ENCODE measurements at regions not wholly inside any gene's neighbourhood (a gene's known extent, or its start where the extent isn't known, plus 50 kb on each side); places are given as distances from the start of the nearest gene placed in this dataset.

DNA sequence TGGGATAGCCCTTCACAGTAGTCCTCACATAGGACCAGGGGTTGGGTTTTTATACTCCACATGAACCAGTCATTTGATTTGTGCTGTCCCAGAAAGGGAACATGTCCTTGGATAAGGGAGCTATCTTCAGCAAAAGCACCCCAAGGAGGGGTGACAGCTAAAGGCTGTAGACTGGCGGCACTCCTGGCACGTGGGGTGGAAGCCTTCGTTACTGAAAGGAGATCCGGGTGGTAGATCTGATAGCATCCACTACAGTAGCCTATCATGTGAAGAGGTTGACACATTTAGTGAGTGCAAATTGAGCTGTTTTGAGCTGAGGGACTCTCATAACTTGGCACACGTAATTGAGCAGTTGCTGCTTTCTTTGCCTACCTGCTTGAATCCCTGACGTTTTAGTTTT is 588.8 kb upstream of the GOLIM4 start (continued):
- TF ChIP-seq KLF16 (CRISPR knock-in tag; IDR thresholded peaks at IDR 0.05) (no peak), POLR2AphosphoS2 (IDR thresholded peaks at IDR 0.05; ENCODE audit: low read depth, low read length) (no peak), IKZF1 (IDR thresholded peaks at IDR 0.05) (no peak), ZNF670 (CRISPR knock-in tag; IDR thresholded peaks at IDR 0.05; ENCODE audit: borderline replicate concordance) (no peak), ZNF253 (CRISPR knock-in tag; IDR thresholded peaks at IDR 0.05; ENCODE audit: borderline replicate concordance) (no peak), FOXM1 (CRISPR knock-in tag; IDR thresholded peaks at IDR 0.05) (no peak), KDM2A (CRISPR knock-in tag; IDR thresholded peaks at IDR 0.05; ENCODE audit: borderline replicate concordance, low read depth) (no peak)

DNA sequence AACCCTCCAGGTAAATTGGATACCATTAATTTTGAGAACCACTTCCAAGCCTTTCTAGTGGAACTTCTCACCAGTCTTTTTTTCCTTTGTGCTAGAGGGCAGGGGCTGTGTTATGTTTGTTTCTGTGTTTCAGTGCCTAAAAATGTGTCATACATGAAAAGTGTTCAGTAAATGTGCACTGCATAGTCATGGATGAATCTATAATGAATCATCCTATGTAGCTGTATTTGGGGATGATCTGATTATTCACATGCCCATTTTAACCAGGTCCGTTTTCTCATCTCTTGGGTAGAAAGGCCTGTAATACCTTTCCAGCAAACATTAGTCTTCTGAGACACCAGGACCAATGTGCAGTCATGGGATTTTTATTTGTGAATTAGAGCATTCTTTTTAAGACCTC is 583.0 kb upstream of the GOLIM4 start:
- Histone ChIP-seq H3K27me3 (ENCODE audit: control insufficient read depth in 1 of 2, insufficient read depth in 2 of 2, low read length in 2 of 2) (no peaks in the 10 kb centered on the region), H3K9me3 (ENCODE audit: low read length) (no peaks in the 10 kb centered on the region), H4K20me1 (ENCODE audit: insufficient read depth, low read length) (no peaks in the 10 kb centered on the region), H2AFZ (ENCODE audit: low read length) (no peak overlapping the region), H3K9ac (ENCODE audit: insufficient read depth, low read depth, low read length) (no peak overlapping the region), H3K4me3 (replicated peaks in 1 of 3; ENCODE audit: insufficient read depth in 1 of 3, low read depth in 2 of 3, low read length in 3 of 3) (no peak overlapping the region), H3K4me2 (ENCODE audit: low read depth, low read length) (no peak overlapping the region), H3K79me2 (ENCODE audit: insufficient read depth, low read length) (no peaks in the 10 kb centered on the region), H3K4me1 (ENCODE audit: insufficient read depth, low read length) (no peaks in the 10 kb centered on the region), H3K36me3 (replicated peaks in 1 of 2; ENCODE audit: control insufficient read depth in 1 of 2, insufficient read depth in 2 of 2, low read length in 2 of 2) (no peaks in the 10 kb centered on the region), H3K27ac (ENCODE audit: extremely low read length, insufficient read depth, low read length) (no peak overlapping the region)
- POLR2A ChIA-PET, result no interaction called here
- FAIRE-seq (no peak), DNase-seq (ENCODE audit: low spot score) (no peak), ATAC-seq (no peak)
- no TSS peak for BruUV-seq (replicated peaks)
- TF ChIP-seq, protein P1, sequence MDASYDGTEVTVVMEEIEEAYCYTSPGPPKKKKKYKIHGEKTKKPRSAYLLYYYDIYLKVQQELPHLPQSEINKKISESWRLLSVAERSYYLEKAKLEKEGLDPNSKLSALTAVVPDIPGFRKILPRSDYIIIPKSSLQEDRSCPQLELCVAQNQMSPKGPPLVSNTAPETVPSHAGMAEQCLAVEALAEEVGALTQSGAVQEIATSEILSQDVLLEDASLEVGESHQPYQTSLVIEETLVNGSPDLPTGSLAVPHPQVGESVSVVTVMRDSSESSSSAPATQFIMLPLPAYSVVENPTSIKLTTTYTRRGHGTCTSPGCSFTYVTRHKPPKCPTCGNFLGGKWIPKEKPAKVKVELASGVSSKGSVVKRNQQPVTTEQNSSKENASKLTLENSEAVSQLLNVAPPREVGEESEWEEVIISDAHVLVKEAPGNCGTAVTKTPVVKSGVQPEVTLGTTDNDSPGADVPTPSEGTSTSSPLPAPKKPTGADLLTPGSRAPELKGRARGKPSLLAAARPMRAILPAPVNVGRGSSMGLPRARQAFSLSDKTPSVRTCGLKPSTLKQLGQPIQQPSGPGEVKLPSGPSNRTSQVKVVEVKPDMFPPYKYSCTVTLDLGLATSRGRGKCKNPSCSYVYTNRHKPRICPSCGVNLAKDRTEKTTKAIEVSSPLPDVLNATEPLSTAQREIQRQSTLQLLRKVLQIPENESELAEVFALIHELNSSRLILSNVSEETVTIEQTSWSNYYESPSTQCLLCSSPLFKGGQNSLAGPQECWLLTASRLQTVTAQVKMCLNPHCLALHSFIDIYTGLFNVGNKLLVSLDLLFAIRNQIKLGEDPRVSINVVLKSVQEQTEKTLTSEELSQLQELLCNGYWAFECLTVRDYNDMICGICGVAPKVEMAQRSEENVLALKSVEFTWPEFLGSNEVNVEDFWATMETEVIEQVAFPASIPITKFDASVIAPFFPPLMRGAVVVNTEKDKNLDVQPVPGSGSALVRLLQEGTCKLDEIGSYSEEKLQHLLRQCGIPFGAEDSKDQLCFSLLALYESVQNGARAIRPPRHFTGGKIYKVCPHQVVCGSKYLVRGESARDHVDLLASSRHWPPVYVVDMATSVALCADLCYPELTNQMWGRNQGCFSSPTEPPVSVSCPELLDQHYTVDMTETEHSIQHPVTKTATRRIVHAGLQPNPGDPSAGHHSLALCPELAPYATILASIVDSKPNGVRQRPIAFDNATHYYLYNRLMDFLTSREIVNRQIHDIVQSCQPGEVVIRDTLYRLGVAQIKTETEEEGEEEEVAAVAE (CRISPR knock-in tag; IDR thresholded peaks at IDR 0.05; ENCODE audit: borderline replicate concordance), result no peak
- TF ChIP-seq, protein P2, sequence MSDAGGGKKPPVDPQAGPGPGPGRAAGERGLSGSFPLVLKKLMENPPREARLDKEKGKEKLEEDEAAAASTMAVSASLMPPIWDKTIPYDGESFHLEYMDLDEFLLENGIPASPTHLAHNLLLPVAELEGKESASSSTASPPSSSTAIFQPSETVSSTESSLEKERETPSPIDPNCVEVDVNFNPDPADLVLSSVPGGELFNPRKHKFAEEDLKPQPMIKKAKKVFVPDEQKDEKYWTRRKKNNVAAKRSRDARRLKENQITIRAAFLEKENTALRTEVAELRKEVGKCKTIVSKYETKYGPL (CRISPR knock-in tag; IDR thresholded peaks at IDR 0.05), result no peak
- TF ChIP-seq, protein P3, sequence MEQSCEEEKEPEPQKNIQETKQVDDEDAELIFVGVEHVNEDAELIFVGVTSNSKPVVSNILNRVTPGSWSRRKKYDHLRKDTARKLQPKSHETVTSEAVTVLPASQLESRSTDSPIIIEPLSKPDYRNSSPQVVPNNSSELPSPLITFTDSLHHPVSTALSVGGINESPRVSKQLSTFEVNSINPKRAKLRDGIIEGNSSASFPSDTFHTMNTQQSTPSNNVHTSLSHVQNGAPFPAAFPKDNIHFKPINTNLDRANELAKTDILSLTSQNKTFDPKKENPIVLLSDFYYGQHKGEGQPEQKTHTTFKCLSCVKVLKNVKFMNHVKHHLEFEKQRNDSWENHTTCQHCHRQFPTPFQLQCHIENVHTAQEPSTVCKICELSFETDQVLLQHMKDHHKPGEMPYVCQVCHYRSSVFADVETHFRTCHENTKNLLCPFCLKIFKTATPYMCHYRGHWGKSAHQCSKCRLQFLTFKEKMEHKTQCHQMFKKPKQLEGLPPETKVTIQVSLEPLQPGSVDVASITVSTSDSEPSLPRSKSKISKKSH (CRISPR knock-in tag; IDR thresholded peaks at IDR 0.05; ENCODE audit: borderline replicate concordance), result no peak
- TF ChIP-seq EEA1 (CRISPR knock-in tag; IDR thresholded peaks at IDR 0.05; ENCODE audit: borderline replicate concordance) (no peak), SRF (IDR thresholded peaks at IDR 0.05; ENCODE audit: low read depth, low read length) (no peak)
- TF ChIP-seq, protein P4, sequence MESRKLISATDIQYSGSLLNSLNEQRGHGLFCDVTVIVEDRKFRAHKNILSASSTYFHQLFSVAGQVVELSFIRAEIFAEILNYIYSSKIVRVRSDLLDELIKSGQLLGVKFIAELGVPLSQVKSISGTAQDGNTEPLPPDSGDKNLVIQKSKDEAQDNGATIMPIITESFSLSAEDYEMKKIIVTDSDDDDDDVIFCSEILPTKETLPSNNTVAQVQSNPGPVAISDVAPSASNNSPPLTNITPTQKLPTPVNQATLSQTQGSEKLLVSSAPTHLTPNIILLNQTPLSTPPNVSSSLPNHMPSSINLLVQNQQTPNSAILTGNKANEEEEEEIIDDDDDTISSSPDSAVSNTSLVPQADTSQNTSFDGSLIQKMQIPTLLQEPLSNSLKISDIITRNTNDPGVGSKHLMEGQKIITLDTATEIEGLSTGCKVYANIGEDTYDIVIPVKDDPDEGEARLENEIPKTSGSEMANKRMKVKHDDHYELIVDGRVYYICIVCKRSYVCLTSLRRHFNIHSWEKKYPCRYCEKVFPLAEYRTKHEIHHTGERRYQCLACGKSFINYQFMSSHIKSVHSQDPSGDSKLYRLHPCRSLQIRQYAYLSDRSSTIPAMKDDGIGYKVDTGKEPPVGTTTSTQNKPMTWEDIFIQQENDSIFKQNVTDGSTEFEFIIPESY (CRISPR knock-in tag; IDR thresholded peaks at IDR 0.05), result no peak
- in situ Hi-C loops (cut with HindIII; ENCODE audit: extremely low pct_ligation_motif_present, low pct_unique_long_range_greater_than_20kb), result no loop called here
- intact Hi-C loops (cut with micrococcal nuclease; ENCODE audit: unreplicated experiment), result no loop called here
- WGBS (ENCODE audit: low lambda C conversion rate), result 0% methylated on average over 1 of the region's 1 CpG
- CTCF ChIA-PET (ENCODE audit: low intra/inter-chr PET ratio, low total read pairs), result no interaction called here
